ENCODE measurements at regions not wholly inside any gene's neighbourhood (a gene's known extent, or its start where the extent isn't known, plus 50 kb on each side); places are given as distances from the start of the nearest gene placed in this dataset.

DNA sequence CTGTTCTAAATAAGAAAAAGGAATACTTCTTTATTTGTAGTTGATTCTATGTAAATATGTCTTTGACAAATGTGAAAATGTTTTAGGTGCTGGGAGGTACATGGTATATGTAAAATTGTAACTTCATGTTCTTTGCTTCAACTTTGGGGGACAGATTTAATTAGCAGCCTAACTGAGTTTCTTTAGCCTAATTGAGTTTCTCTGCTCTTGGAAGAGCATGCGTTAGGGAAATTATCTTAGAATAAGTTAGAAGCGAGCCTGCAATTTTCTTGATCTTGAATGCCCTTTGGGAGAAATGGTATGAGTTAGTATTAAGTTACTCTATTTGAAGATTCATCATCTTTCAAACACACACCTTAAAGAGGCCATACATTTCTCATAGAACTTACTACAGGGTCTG is 194.3 kb downstream of the AEBP2 start:
- TF ChIP-seq FOXM1 (IDR thresholded peaks at IDR 0.05; ENCODE audit: borderline replicate concordance) (no peak), FOXA1 (IDR thresholded peaks at IDR 0.05) (no peak), NFRKB (IDR thresholded peaks at IDR 0.05) (no peak), BHLHE40 (IDR thresholded peaks at IDR 0.05; ENCODE audit: borderline replicate concordance) (no peak), HDGF (IDR thresholded peaks at IDR 0.05; ENCODE audit: borderline replicate concordance) (no peak), ELF4 (IDR thresholded peaks at IDR 0.05) (no peak), ZNF384 (IDR thresholded peaks at IDR 0.05) (no peak), SP1 (IDR thresholded peaks at IDR 0.05) (no peak), L3MBTL2 (conservative IDR thresholded peaks at IDR 0.05) (no peak), FOXK2 (IDR thresholded peaks at IDR 0.05) (no peak), SUZ12 (IDR thresholded peaks at IDR 0.05) (no peak), ARNT (IDR thresholded peaks at IDR 0.05) (no peak), TARDBP (IDR thresholded peaks at IDR 0.05) (no peak)
- TF ChIP-seq, protein P1, sequence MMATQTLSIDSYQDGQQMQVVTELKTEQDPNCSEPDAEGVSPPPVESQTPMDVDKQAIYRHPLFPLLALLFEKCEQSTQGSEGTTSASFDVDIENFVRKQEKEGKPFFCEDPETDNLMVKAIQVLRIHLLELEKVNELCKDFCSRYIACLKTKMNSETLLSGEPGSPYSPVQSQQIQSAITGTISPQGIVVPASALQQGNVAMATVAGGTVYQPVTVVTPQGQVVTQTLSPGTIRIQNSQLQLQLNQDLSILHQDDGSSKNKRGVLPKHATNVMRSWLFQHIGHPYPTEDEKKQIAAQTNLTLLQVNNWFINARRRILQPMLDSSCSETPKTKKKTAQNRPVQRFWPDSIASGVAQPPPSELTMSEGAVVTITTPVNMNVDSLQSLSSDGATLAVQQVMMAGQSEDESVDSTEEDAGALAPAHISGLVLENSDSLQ (IDR thresholded peaks at IDR 0.05), result no peak

Data from HEK293T (cell line).